SK-N-SH (cell line): ENCODE measurements at regions not wholly inside any gene's neighbourhood (a gene's known extent, or its start where the extent isn't known, plus 50 kb on each side); places are given as distances from the start of the nearest gene placed in this dataset.

ENCODE experiments used
- CTCF ChIA-PET: fragments of 300-600, 350-600 bp; formaldehyde crosslinking; extraction: SDS; loops from one replicate; lab custom pipeline; 2021; lab: Yijun Ruan, JAX
- POLR2A ChIA-PET: fragments of 350-600 bp; sonication (Branson Sonifier 250); formaldehyde crosslinking; extraction: SDS; loops from one replicate; lab custom pipeline; 2020; ENCODE audit warnings: antibody characterized with exemption, inconsistent platforms; lab: Yijun Ruan, JAX
- DNase-seq: peaks from one replicate; pipeline ENCODE4 v3.0.0; 2012
- H2AFZ ChIP-seq: fragments of 200-600 bp; sonication (generic); 2 replicates; pipeline ENCODE4 v1.8.1; 2016; ENCODE audit warnings: antibody characterized with exemption, mild to moderate bottlenecking, low read depth
- H3F3A ChIP-seq: fragments of 200-600 bp; sonication (generic); replicated peaks from 2 replicates; pipeline ENCODE3; 2016; ENCODE audit warnings: antibody characterized with exemption, mild to moderate bottlenecking; ENCODE audit not compliant: insufficient read depth
- H3K27ac ChIP-seq, 2 experiments: fragments of 200-500 bp in 1 of 2; fragments of 200-600 bp in 1 of 2; sonication (Bioruptor generic) in 1 of 2; sonication (generic), shearing (Covaris generic) in 1 of 2; 2 replicates each; pipeline versions ENCODE4 v1.5.1 to v1.6.1; 2014 to 2016; ENCODE audit warnings: low read depth in 2 of 2, inconsistent platforms in 1 of 2, low read length in 1 of 2, mild to moderate bottlenecking in 1 of 2, mixed read lengths in 1 of 2
- H3K27me3 ChIP-seq: fragments of 200-600 bp; sonication (generic), shearing (Covaris generic); 2 replicates; pipeline ENCODE4 v1.6.1; 2016; ENCODE audit warnings: mixed run types; ENCODE audit not compliant: insufficient read depth
- H3K36me3 ChIP-seq, 2 experiments: fragments of 200-500 bp in 1 of 2; fragments of 200-600 bp in 1 of 2; sonication (Bioruptor generic) in 1 of 2; sonication (generic) in 1 of 2; replicated peaks in 1 of 2; 2 replicates each; pipeline versions ENCODE3 to v1.5.1; 2014 to 2016; ENCODE audit warnings: low read length in 1 of 2, mild to moderate bottlenecking in 1 of 2; ENCODE audit not compliant: insufficient read depth in 2 of 2, control insufficient read depth in 1 of 2
- H3K4me1 ChIP-seq, 2 experiments: fragments of 200-500 bp in 1 of 2; fragments of 200-600 bp in 1 of 2; sonication (Bioruptor generic) in 1 of 2; sonication (generic), shearing (Covaris generic) in 1 of 2; 2 replicates each; pipeline versions ENCODE4 v1.5.1 to v1.6.1; 2014 to 2016; ENCODE audit warnings: low read depth in 1 of 2, low read length in 1 of 2, mixed run types in 1 of 2; ENCODE audit not compliant: insufficient read depth in 2 of 2, control insufficient read depth in 1 of 2
- H3K4me2 ChIP-seq: fragments of 200-600 bp; sonication (generic), shearing (Covaris generic); 2 replicates; pipeline ENCODE4 v1.6.1; 2017; ENCODE audit warnings: mixed run types
- H3K4me3 ChIP-seq, 2 experiments: fragments of 200-500 bp in 1 of 2; fragments of 200-600 bp in 1 of 2; sonication (Bioruptor generic) in 1 of 2; sonication (generic), shearing (Covaris generic) in 1 of 2; 2 replicates each; pipeline versions ENCODE4 v1.5.1 to v1.8.1; 2014 to 2016; ENCODE audit warnings: low read depth in 2 of 2, inconsistent platforms in 1 of 2, low read length in 1 of 2, mild to moderate bottlenecking in 1 of 2, mixed read lengths in 1 of 2, moderate library complexity in 1 of 2
- H3K79me2 ChIP-seq: fragments of 200-600 bp; sonication (generic); 2 replicates; pipeline ENCODE4 v1.8.1; 2017; ENCODE audit warnings: mild to moderate bottlenecking; ENCODE audit not compliant: insufficient read depth
- H3K9ac ChIP-seq: fragments of 200-600 bp; sonication (generic); 2 replicates; pipeline ENCODE4 v1.6.1; 2017; ENCODE audit warnings: mixed run types
- H3K9me2 ChIP-seq: fragments of 200-600 bp; sonication (generic); 2 replicates; pipeline ENCODE4 v1.6.1; 2017; ENCODE audit warnings: mixed run types
- H3K9me3 ChIP-seq: fragments of 200-600 bp; sonication (generic); 2 replicates; pipeline ENCODE4 v1.6.1; 2017; ENCODE audit warnings: mixed run types, mild to moderate bottlenecking, moderate library complexity
- H4K20me1 ChIP-seq: fragments of 200-600 bp; sonication (generic); 2 replicates; pipeline ENCODE4 v1.6.1; 2017; ENCODE audit warnings: mild to moderate bottlenecking, mixed run types; ENCODE audit not compliant: insufficient read depth
- CHD2 ChIP-seq: fragments of 150-350 bp; IDR thresholded peaks from 2 replicates; pipeline ENCODE4 v1.6.1; 2018; ENCODE audit warnings: low read length; ENCODE audit not compliant: partially characterized antibody
- ELF1 ChIP-seq: IDR thresholded peaks from 2 replicates; pipeline ENCODE4 v1.4.0; 2012
- EP300 ChIP-seq, 2 experiments: IDR thresholded peaks; 2 replicates each; pipeline versions ENCODE4 v1.4.0 to v1.6.1; 2012; ENCODE audit warnings: borderline replicate concordance in 1 of 2, low read depth in 1 of 2, low read length in 1 of 2
- EZH2phosphoT487 ChIP-seq: fragments of 200-600 bp; sonication (generic); IDR thresholded peaks from 2 replicates; pipeline ENCODE4 v1.6.1; 2017; ENCODE audit warnings: low read depth, mixed run types, mild to moderate bottlenecking, antibody characterized with exemption, moderate library complexity, borderline replicate concordance
- GATA2 ChIP-seq: sonication (generic); formaldehyde crosslinking; IDR thresholded peaks from 2 replicates; pipeline ENCODE4 v1.5.0; 2020; ENCODE audit warnings: mild to moderate bottlenecking, missing genetic modification reagents
- MEF2A ChIP-seq: IDR thresholded peaks from 2 replicates; pipeline ENCODE4 v1.4.0; 2012; ENCODE audit warnings: low read depth, borderline replicate concordance
- MXI1 ChIP-seq: IDR thresholded peaks from 2 replicates; pipeline ENCODE4 v1.6.1; 2012; ENCODE audit warnings: mild to moderate bottlenecking, low read depth, low read length, improper control_type of control experiment
- POLR2AphosphoS5 ChIP-seq: IDR thresholded peaks from 2 replicates; pipeline ENCODE4 v1.6.1; 2012; ENCODE audit warnings: low read depth, low read length
- RAD21 ChIP-seq: IDR thresholded peaks from 2 replicates; pipeline ENCODE4 v1.6.1; 2012; ENCODE audit warnings: mild to moderate bottlenecking, low read length
- RFX5 ChIP-seq: IDR thresholded peaks from 2 replicates; pipeline ENCODE4 v1.6.1; 2012; ENCODE audit warnings: mild to moderate bottlenecking, improper control_type of control experiment, low read length
- SIN3A ChIP-seq: IDR thresholded peaks from 2 replicates; pipeline ENCODE4 v1.6.1; 2012; ENCODE audit warnings: low read depth, mild to moderate bottlenecking, low read length, moderate library complexity, borderline replicate concordance
- SMC3 ChIP-seq: IDR thresholded peaks from 2 replicates; pipeline ENCODE4 v1.6.1; 2012; ENCODE audit warnings: low read depth, low read length, improper control_type of control experiment
- TCF12 ChIP-seq: IDR thresholded peaks from 2 replicates; pipeline ENCODE4 v1.4.0; 2012
- TEAD4 ChIP-seq: IDR thresholded peaks from 2 replicates; pipeline ENCODE4 v1.4.0; 2012; ENCODE audit warnings: mild to moderate bottlenecking, borderline replicate concordance; ENCODE audit not compliant: insufficient read depth
- YY1 ChIP-seq: IDR thresholded peaks from 2 replicates; pipeline ENCODE4 v1.4.0; 2012; ENCODE audit warnings: low read depth, mild to moderate bottlenecking
- WGBS: methylation state at CpG from one replicate; pipeline ENCODE4 v1.1.6; 2017; ENCODE audit warnings: low lambda C conversion rate; 5-methylcytosine and 5-hydroxymethylcytosine counted together
- TF ChIP-seq, protein P1 (sequence below): IDR thresholded peaks from 2 replicates; pipeline ENCODE4; 2012
- TF ChIP-seq, protein P2 (sequence below): IDR thresholded peaks from 2 replicates; pipeline ENCODE4 v1.4.0; 2012; ENCODE audit warnings: low read depth, borderline replicate concordance
- TF ChIP-seq, protein P3 (sequence below): fragments of 200-600 bp; sonication (generic); IDR thresholded peaks from 2 replicates; pipeline ENCODE4 v1.6.1; 2017; ENCODE audit warnings: antibody characterized with exemption, mild to moderate bottlenecking, moderate library complexity

DNA sequence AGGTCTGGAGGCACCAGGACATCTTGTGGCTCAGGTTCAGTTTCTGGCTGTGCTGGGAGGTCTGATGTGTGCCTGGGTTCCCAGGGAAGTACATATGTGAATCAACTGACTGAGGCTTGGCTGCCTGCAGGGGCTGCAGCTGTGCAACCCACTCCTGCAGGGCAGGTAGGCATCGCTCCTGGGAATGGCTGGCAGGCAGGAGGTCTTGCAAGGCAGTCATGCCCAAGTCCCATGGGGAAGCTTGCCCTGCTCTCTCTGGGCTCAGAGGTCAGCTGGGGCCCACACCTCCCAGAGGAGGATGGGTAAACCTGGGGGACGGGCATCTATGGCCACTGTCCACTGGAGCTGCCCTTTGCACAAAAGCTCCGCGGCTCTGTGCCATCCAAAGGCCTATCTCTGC lies 1141.8 kb downstream of the SLITRK1 start:
- DNase-seq, result no peak
- H3K79me2 ChIP-seq, result no peaks in the 10 kb centered on the region
- H3K4me1 ChIP-seq, result no peaks in the 10 kb centered on the region
- TF ChIP-seq, protein P1, sequence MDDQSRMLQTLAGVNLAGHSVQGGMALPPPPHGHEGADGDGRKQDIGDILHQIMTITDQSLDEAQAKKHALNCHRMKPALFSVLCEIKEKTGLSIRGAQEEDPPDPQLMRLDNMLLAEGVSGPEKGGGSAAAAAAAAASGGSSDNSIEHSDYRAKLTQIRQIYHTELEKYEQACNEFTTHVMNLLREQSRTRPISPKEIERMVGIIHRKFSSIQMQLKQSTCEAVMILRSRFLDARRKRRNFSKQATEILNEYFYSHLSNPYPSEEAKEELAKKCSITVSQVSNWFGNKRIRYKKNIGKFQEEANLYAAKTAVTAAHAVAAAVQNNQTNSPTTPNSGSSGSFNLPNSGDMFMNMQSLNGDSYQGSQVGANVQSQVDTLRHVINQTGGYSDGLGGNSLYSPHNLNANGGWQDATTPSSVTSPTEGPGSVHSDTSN, result no peak
- TF ChIP-seq TEAD4, result no peak
- H3K27me3 ChIP-seq, result no peaks in the 10 kb centered on the region
- no peak overlapping the region for H3K4me2 ChIP-seq
- H3K36me3 ChIP-seq, result no peaks in the 10 kb centered on the region
- H3K9me3 ChIP-seq, result 0 out of 2 replicates have a peak, but pooled peaks cover 8% of the 10 kb centered on the region
- no peak overlapping the region for H3K4me3 ChIP-seq
- no peaks in the 10 kb centered on the region for H3F3A ChIP-seq
- no peak overlapping the region for H3K9ac ChIP-seq
- H4K20me1 ChIP-seq, result no peaks in the 10 kb centered on the region
- H3K27ac ChIP-seq, result no peak overlapping the region
- ChIA-PET POLR2A (no interaction called here), CTCF (no interaction called here)
- no peaks in the 10 kb centered on the region for H3K9me2 ChIP-seq
- WGBS, result no CpG with 5 or more reads among the region's 4 CpGs
- H2AFZ ChIP-seq, result no peak overlapping the region

DNA sequence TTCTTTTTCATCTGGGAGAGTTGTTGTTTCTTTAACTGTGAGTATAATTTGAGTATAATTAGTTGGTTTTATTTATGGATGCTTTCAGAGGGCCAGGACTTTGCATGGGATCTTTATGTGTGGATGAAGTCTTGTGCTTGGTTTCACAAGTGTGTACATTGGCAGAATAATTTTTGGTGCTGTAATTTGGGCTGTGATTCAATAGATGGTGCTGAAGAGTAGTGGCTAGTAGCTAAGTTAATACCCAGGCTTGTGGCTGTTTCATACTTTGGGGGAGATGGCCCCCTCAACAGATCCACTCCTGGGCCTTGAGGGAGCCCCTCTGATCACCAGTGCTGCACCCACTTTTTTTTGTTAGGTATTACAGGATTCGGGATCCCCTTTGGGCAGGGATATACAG lies 1142.4 kb downstream of the SLITRK1 start:
- H3K9me2 ChIP-seq, result no peaks in the 10 kb centered on the region
- DNase-seq, result no peak
- no peak overlapping the region for H2AFZ ChIP-seq
- POLR2A ChIA-PET, result no interaction called here
- H3K4me1 ChIP-seq, result no peaks in the 10 kb centered on the region
- no peaks in the 10 kb centered on the region for H3K79me2 ChIP-seq
- no peaks in the 10 kb centered on the region for H3K36me3 ChIP-seq
- H3K27me3 ChIP-seq, result no peaks in the 10 kb centered on the region
- H3K4me3 ChIP-seq, result no peak overlapping the region
- no peak overlapping the region for H3K27ac ChIP-seq
- H3K9ac ChIP-seq, result no peak overlapping the region
- H3K4me2 ChIP-seq, result no peak overlapping the region
- 0 out of 2 replicates have a peak, but pooled peaks cover 8% of the 10 kb centered on the region for H3K9me3 ChIP-seq
- WGBS, result 0% methylated on average over 1 of the region's 1 CpG
- H4K20me1 ChIP-seq, result no peaks in the 10 kb centered on the region
- no peaks in the 10 kb centered on the region for H3F3A ChIP-seq
- TF ChIP-seq GATA2 (CRISPR knock-in tag), result no peak
- TF ChIP-seq RAD21, result peak; percentile 18; the same call in 1 of the 2 replicates
- TF ChIP-seq CHD2, result no peak
- TF ChIP-seq MXI1, result no peak
- CTCF ChIA-PET, result no interaction called here

DNA sequence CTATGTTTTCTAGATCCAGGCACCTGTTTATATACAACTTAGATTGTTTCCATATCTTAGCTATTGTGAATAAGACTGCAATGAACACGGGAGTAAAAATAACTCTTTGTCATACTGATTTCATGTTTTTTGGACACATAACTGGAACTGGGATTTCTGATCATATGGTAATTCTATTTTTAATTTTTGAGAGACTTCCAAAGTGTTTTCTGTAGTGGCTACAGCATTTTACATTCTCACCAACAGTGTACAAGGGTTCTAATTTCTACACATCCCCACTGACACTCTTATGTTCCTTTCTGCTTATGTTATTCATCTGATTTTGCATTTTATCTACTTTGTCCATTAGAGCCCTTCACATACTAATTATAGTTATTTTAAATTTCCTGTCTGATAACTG lies 1152.9 kb downstream of the SLITRK1 start:
- H3K9ac ChIP-seq, result no peak overlapping the region
- H2AFZ ChIP-seq, result no peak overlapping the region
- H4K20me1 ChIP-seq, result no peaks in the 10 kb centered on the region
- TF ChIP-seq YY1 (no peak), ELF1 (no peak), RFX5 (no peak), MEF2A (no peak), TEAD4 (no peak), EP300 (IDR thresholded peaks at IDR 0.05; ENCODE audit: borderline replicate concordance in 1 of 2, low read depth in 1 of 2, low read length in 1 of 2) (no peak), EZH2phosphoT487 (no peak), MXI1 (no peak), POLR2AphosphoS5 (no peak), TCF12 (no peak), SIN3A (no peak), SMC3 (no peak)
- TF ChIP-seq, protein P2, sequence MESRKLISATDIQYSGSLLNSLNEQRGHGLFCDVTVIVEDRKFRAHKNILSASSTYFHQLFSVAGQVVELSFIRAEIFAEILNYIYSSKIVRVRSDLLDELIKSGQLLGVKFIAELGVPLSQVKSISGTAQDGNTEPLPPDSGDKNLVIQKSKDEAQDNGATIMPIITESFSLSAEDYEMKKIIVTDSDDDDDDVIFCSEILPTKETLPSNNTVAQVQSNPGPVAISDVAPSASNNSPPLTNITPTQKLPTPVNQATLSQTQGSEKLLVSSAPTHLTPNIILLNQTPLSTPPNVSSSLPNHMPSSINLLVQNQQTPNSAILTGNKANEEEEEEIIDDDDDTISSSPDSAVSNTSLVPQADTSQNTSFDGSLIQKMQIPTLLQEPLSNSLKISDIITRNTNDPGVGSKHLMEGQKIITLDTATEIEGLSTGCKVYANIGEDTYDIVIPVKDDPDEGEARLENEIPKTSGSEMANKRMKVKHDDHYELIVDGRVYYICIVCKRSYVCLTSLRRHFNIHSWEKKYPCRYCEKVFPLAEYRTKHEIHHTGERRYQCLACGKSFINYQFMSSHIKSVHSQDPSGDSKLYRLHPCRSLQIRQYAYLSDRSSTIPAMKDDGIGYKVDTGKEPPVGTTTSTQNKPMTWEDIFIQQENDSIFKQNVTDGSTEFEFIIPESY, result no peak
- TF ChIP-seq, protein P3, sequence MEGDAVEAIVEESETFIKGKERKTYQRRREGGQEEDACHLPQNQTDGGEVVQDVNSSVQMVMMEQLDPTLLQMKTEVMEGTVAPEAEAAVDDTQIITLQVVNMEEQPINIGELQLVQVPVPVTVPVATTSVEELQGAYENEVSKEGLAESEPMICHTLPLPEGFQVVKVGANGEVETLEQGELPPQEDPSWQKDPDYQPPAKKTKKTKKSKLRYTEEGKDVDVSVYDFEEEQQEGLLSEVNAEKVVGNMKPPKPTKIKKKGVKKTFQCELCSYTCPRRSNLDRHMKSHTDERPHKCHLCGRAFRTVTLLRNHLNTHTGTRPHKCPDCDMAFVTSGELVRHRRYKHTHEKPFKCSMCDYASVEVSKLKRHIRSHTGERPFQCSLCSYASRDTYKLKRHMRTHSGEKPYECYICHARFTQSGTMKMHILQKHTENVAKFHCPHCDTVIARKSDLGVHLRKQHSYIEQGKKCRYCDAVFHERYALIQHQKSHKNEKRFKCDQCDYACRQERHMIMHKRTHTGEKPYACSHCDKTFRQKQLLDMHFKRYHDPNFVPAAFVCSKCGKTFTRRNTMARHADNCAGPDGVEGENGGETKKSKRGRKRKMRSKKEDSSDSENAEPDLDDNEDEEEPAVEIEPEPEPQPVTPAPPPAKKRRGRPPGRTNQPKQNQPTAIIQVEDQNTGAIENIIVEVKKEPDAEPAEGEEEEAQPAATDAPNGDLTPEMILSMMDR, result no peak
- 0 out of 2 replicates have a peak, but pooled peaks cover 2% of the 10 kb centered on the region for H3K27me3 ChIP-seq
- no peak overlapping the region for H3K4me3 ChIP-seq
- no peaks in the 10 kb centered on the region for H3F3A ChIP-seq
- no peak overlapping the region for H3K4me2 ChIP-seq
- H3K27ac ChIP-seq, result no peak overlapping the region
- DNase-seq, result no peak
- no peaks in the 10 kb centered on the region for H3K9me2 ChIP-seq
- H3K9me3 ChIP-seq, result no peaks in the 10 kb centered on the region
- no peaks in the 10 kb centered on the region; a peak in 1 of 4 replicates for H3K4me1 ChIP-seq
- POLR2A ChIA-PET, result no interaction called here
- CTCF ChIA-PET, result no interaction called here
- no peaks in the 10 kb centered on the region for H3K36me3 ChIP-seq
- H3K79me2 ChIP-seq, result no peaks in the 10 kb centered on the region
- WGBS, result 3% methylated on average over 1 of the region's 1 CpG
